SKM-1 (cell line): ENCODE measurements at regions not wholly inside any gene's neighbourhood (a gene's known extent, or its start where the extent isn't known, plus 50 kb on each side); places are given as distances from the start of the nearest gene placed in this dataset.

ENCODE experiments used
- DNase-seq: peaks from one replicate; lab custom pipeline; 2025; ENCODE audit not compliant: unreplicated experiment; lab: John Stamatoyannopoulos, UW

- no peak for DNase-seq
Observed at GRCh38 chr6:1201547-1202200, 110.2 kb upstream of the FOXQ1 start.

GRCh38 chr6:1200409-1201101, 111.3 kb upstream of the FOXQ1 start:
- no peak for DNase-seq

- DNase-seq = no peak
Observed at GRCh38 chr6:1200081-1200408, 111.9 kb upstream of the FOXQ1 start.

- no peak for DNase-seq
Observed at GRCh38 chr6:1197309-1197708, 114.6 kb upstream of the FOXQ1 start.

GRCh38 chr6:1191141-1191630, 120.7 kb upstream of the FOXQ1 start:
- no peak for DNase-seq

- DNase-seq = no peak
Observed at GRCh38 chr6:1190366-1190765, 121.5 kb upstream of the FOXQ1 start.

- DNase-seq = no peak
Observed at GRCh38 chr6:1188199-1188598, 123.7 kb upstream of the FOXQ1 start.

GRCh38 chr6:1187293-1188131, 124.4 kb upstream of the FOXQ1 start:
- no peak for DNase-seq

GRCh38 chr6:1184318-1184717, 127.6 kb upstream of the FOXQ1 start:
- DNase-seq = no peak

GRCh38 chr6:1182722-1183521, 129.0 kb upstream of the FOXQ1 start:
- DNase-seq = no peak

- DNase-seq = no peak
Observed at GRCh38 chr6:1181939-1182605, 129.8 kb upstream of the FOXQ1 start.

GRCh38 chr6:1179571-1180459, 132.1 kb upstream of the FOXQ1 start:
- no peak for DNase-seq

- no peak for DNase-seq
Observed at GRCh38 chr6:1178590-1178989, 133.3 kb upstream of the FOXQ1 start.

GRCh38 chr6:1176567-1176966, 135.3 kb upstream of the FOXQ1 start:
- no peak for DNase-seq

GRCh38 chr6:1175877-1176276, 136.0 kb upstream of the FOXQ1 start:
- no peak for DNase-seq

GRCh38 chr6:1170794-1171193, 141.1 kb upstream of the FOXQ1 start:
- no peak for DNase-seq

- no peak for DNase-seq
Observed at GRCh38 chr6:1164600-1164999, 147.3 kb upstream of the FOXQ1 start.

- no peak for DNase-seq
Observed at GRCh38 chr6:1163501-1163900, 148.4 kb upstream of the FOXQ1 start.
